Nephron (organoid): ENCODE measurements at regions not wholly inside any gene's neighbourhood (a gene's known extent, or its start where the extent isn't known, plus 50 kb on each side); places are given as distances from the start of the nearest gene placed in this dataset.

Experiments used
- H3K27ac Mint-ChIP-seq, 3 experiments: 2 replicates each; pipeline ENCODE4 v1.8.0; 2020; ENCODE audit warnings: mixed read lengths in 3 of 3, mild to moderate bottlenecking in 2 of 3, moderate library complexity in 1 of 3
- H3K27me3 Mint-ChIP-seq: 2 replicates; pipeline ENCODE4 v1.8.0; 2021; ENCODE audit warnings: low read depth, mild to moderate bottlenecking, moderate library complexity, mixed read lengths
- H3K36me3 Mint-ChIP-seq: 2 replicates; pipeline ENCODE4 v1.8.0; 2020; ENCODE audit warnings: low read depth, mixed read lengths
- H3K4me1 Mint-ChIP-seq: 2 replicates; pipeline ENCODE4 v1.8.0; 2020; ENCODE audit warnings: mixed read lengths
- H3K4me3 Mint-ChIP-seq, 3 experiments: 2 replicates each; pipeline ENCODE4 v1.8.0; 2020; ENCODE audit warnings: mild to moderate bottlenecking in 3 of 3, mixed read lengths in 3 of 3, moderate library complexity in 2 of 3
- H3K9me3 Mint-ChIP-seq: 2 replicates; pipeline ENCODE4 v1.8.0; 2020; ENCODE audit warnings: mixed read lengths
- TF ChIP-seq, protein P1 (sequence below), 3 experiments: fragments of 200-600 bp; sonication (generic); IDR thresholded peaks; one replicate each; pipeline ENCODE4 v1.5.0; 2021; ENCODE audit warnings: antibody characterized with exemption in 3 of 3; ENCODE audit not compliant: unreplicated experiment in 3 of 3

GRCh38 chr4:13856387-13856786 is 228.9 kb upstream of the BOD1L1 start:
- no peaks in the 10 kb centered on the region for H3K27me3 Mint-ChIP-seq
- H3K4me3 Mint-ChIP-seq, result no peak overlapping the region
- H3K9me3 Mint-ChIP-seq, result peaks cover 3% of the 10 kb centered on the region
- no peaks in the 10 kb centered on the region for H3K4me1 Mint-ChIP-seq
- TF ChIP-seq, protein P1, sequence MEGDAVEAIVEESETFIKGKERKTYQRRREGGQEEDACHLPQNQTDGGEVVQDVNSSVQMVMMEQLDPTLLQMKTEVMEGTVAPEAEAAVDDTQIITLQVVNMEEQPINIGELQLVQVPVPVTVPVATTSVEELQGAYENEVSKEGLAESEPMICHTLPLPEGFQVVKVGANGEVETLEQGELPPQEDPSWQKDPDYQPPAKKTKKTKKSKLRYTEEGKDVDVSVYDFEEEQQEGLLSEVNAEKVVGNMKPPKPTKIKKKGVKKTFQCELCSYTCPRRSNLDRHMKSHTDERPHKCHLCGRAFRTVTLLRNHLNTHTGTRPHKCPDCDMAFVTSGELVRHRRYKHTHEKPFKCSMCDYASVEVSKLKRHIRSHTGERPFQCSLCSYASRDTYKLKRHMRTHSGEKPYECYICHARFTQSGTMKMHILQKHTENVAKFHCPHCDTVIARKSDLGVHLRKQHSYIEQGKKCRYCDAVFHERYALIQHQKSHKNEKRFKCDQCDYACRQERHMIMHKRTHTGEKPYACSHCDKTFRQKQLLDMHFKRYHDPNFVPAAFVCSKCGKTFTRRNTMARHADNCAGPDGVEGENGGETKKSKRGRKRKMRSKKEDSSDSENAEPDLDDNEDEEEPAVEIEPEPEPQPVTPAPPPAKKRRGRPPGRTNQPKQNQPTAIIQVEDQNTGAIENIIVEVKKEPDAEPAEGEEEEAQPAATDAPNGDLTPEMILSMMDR (IDR thresholded peaks at IDR 0.05; ENCODE audit: unreplicated experiment in 3 of 3), result no peak
- H3K27ac Mint-ChIP-seq, result no peak overlapping the region
- H3K36me3 Mint-ChIP-seq, result no peaks in the 10 kb centered on the region

DNA sequence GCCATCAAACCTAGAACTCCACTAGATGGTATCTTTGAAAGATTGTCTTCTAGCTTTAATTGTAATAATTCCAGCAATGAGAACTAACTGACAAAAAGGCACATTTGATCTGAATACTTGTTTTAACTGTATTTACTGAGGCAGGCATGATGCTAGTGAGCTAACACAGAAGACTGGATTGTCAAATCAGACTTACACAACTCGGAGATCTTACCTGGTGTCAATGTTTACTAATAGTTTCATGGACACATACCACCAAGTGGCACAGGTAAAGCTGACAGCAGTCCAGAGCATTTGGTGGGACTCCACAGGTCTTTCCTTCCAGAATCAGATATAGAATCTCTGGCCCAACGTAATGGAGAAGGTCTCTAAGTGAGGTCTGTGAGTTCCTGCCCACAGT is 229.9 kb upstream of the BOD1L1 start:
- Mint-ChIP-seq H3K27me3 (no peaks in the 10 kb centered on the region), H3K4me3 (no peak overlapping the region), H3K36me3 (no peaks in the 10 kb centered on the region), H3K27ac (no peak overlapping the region), H3K9me3 (peaks cover 6% of the 10 kb centered on the region), H3K4me1 (no peaks in the 10 kb centered on the region)
- TF ChIP-seq, protein P1 (IDR thresholded peaks at IDR 0.05; ENCODE audit: unreplicated experiment in 3 of 3), result no peak

GRCh38 chr4:13857800-13858199 is 230.3 kb upstream of the BOD1L1 start:
- Mint-ChIP-seq H3K36me3 (peaks cover 3% of the 10 kb centered on the region), H3K4me3 (no peak overlapping the region)

DNA sequence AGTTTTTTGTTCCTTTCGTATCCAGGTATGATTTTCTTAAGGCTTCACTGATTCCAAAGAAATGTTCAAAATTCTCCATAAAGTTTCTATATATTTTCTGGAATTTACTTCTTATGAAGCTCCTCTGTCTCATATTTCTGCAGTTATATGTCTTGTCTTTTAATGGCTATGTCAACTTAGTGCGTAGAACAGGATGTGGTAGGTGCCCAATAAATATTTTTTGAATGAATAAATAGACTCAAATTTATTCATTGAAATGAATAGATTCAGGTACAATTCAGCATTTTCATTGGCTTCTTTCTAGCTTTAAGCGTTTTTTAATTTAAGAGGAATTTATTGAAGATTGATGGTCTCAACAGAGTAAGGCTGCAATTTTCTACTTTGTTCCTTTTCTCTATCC is 231.9 kb upstream of the BOD1L1 start:
- Mint-ChIP-seq H3K36me3 (peaks cover 4% of the 10 kb centered on the region), H3K27ac (no peak overlapping the region), H3K4me1 (no peaks in the 10 kb centered on the region), H3K9me3 (peaks cover 12% of the 10 kb centered on the region), H3K27me3 (no peaks in the 10 kb centered on the region), H3K4me3 (no peak overlapping the region)
- TF ChIP-seq, protein P1 (IDR thresholded peaks at IDR 0.05; ENCODE audit: unreplicated experiment in 3 of 3), result no peak

More at GRCh38 chr4:13857800-13858199, 230.3 kb upstream of the BOD1L1 start:
- H3K9me3 Mint-ChIP-seq, result peaks cover 9% of the 10 kb centered on the region
- no peaks in the 10 kb centered on the region for H3K27me3 Mint-ChIP-seq
- H3K4me1 Mint-ChIP-seq, result no peaks in the 10 kb centered on the region
- H3K27ac Mint-ChIP-seq, result no peak overlapping the region
- TF ChIP-seq, protein P1 (IDR thresholded peaks at IDR 0.05; ENCODE audit: unreplicated experiment in 3 of 3), result no peak

DNA sequence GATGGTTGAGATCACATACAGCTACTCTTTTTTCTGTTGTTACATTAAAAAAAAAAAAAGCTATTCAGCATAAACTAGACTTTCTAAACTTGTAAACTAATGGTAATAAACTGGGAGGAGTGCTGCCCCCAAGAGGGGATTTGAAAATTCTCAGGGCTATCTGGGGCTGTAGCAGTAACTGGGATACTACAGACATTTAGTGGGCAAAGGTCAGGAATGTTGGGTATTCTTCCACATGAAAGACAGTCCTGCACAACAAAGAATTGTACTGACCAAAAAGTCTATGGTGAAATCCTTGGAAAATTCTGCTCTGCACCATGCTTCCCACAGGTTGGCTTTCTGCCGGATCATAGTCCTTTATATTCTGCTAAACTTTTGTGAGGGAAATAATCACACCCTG is 232.6 kb upstream of the BOD1L1 start:
- Mint-ChIP-seq H3K9me3 (peaks cover 12% of the 10 kb centered on the region), H3K36me3 (peaks cover 4% of the 10 kb centered on the region), H3K4me3 (no peak overlapping the region), H3K4me1 (no peaks in the 10 kb centered on the region), H3K27ac (no peak overlapping the region), H3K27me3 (no peaks in the 10 kb centered on the region)
- TF ChIP-seq, protein P1 (IDR thresholded peaks at IDR 0.05; ENCODE audit: unreplicated experiment in 3 of 3), result no peak

- Mint-ChIP-seq H3K27ac (no peak overlapping the region), H3K36me3 (peaks cover 4% of the 10 kb centered on the region), H3K4me3 (no peak overlapping the region), H3K4me1 (no peaks in the 10 kb centered on the region), H3K9me3 (peaks cover 9% of the 10 kb centered on the region), H3K27me3 (no peaks in the 10 kb centered on the region)
- TF ChIP-seq, protein P1 (IDR thresholded peaks at IDR 0.05; ENCODE audit: unreplicated experiment in 3 of 3), result no peak
These were observed 238.5 kb upstream of the BOD1L1 start for GRCh38 chr4:13865871-13866669.
